Neural cell (in vitro differentiated cells): ENCODE measurements at regions not wholly inside any gene's neighbourhood (a gene's known extent, or its start where the extent isn't known, plus 50 kb on each side); places are given as distances from the start of the nearest gene placed in this dataset.

Source experiments
- H2AFZ ChIP-seq: fragments of 200-600, 300-800 bp; sonication (generic), shearing (Covaris generic); 2 replicates; pipeline ENCODE4 v1.6.0; 2014; ENCODE audit warnings: low read depth, mild to moderate bottlenecking, antibody characterized with exemption, low read length, moderate library complexity
- H3F3A ChIP-seq: fragments of 200-600 bp; shearing (Covaris generic); 2 replicates; pipeline ENCODE4 v1.6.1; 2016; ENCODE audit warnings: mild to moderate bottlenecking, moderate library complexity, mixed read lengths, antibody characterized with exemption, low read length; ENCODE audit not compliant: insufficient read depth, poor library complexity, severe bottlenecking
- H3K27ac ChIP-seq: fragments of 200-600, 300-800 bp; sonication (generic), shearing (Covaris generic); 2 replicates; pipeline ENCODE4 v1.5.1; 2014; ENCODE audit warnings: mild to moderate bottlenecking, low read length, moderate library complexity
- H3K27me3 ChIP-seq: fragments of 300-800, 200-600 bp; sonication (generic), shearing (Covaris generic); 2 replicates; pipeline ENCODE4 v1.6.0; 2014; ENCODE audit warnings: mild to moderate bottlenecking, low read depth, low read length, moderate library complexity; ENCODE audit not compliant: insufficient read depth
- H3K36me3 ChIP-seq: fragments of 300-800, 200-600 bp; sonication (generic), shearing (Covaris generic); 2 replicates; pipeline ENCODE4 v1.5.1; 2014; ENCODE audit warnings: mild to moderate bottlenecking, antibody characterized with exemption, low read length, moderate library complexity; ENCODE audit not compliant: insufficient read depth
- H3K4me2 ChIP-seq: fragments of 300-800, 200-600 bp; sonication (generic), shearing (Covaris generic); 2 replicates; pipeline ENCODE4 v1.6.0; 2014; ENCODE audit warnings: mild to moderate bottlenecking, low read length
- H3K4me3 ChIP-seq: fragments of 300-800, 200-600 bp; sonication (generic), shearing (Covaris generic); 2 replicates; pipeline ENCODE4 v1.5.1; 2014; ENCODE audit warnings: mild to moderate bottlenecking, low read length, moderate library complexity
- H3K79me2 ChIP-seq: fragments of 200-600 bp; shearing (Covaris generic); replicated peaks from 2 replicates; pipeline ENCODE4 v1.6.0; 2014; ENCODE audit warnings: mild to moderate bottlenecking, low read length, moderate library complexity; ENCODE audit not compliant: insufficient read depth
- H3K9ac ChIP-seq: fragments of 300-800, 200-600 bp; sonication (generic), shearing (Covaris generic); 2 replicates; pipeline ENCODE4 v1.6.1; 2016; ENCODE audit warnings: mild to moderate bottlenecking, low read length, mixed read lengths
- H3K9me2 ChIP-seq: fragments of 200-600 bp; shearing (Covaris generic); 2 replicates; pipeline ENCODE4 v1.6.1; 2016; ENCODE audit warnings: mild to moderate bottlenecking, low read length, mixed read lengths; ENCODE audit not compliant: insufficient read depth
- H3K9me3 ChIP-seq: fragments of 200-600, 300-800 bp; sonication (generic), shearing (Covaris generic); 2 replicates; pipeline ENCODE4 v1.6.1; 2016; ENCODE audit warnings: mild to moderate bottlenecking, mixed run types, low read length, moderate library complexity, mixed read lengths
- H4K20me1 ChIP-seq: fragments of 200-600 bp; shearing (Covaris generic); 2 replicates; pipeline ENCODE4 v1.6.1; 2016; ENCODE audit warnings: mild to moderate bottlenecking, mixed run types; ENCODE audit not compliant: insufficient read depth
- CTCF ChIP-seq: fragments of 450-650 bp; IDR thresholded peaks from 2 replicates; pipeline ENCODE4 v1.5.1; 2014; ENCODE audit warnings: antibody characterized with exemption, mild to moderate bottlenecking, moderate library complexity; ENCODE audit not compliant: poor library complexity, severe bottlenecking
- EP300 ChIP-seq: fragments of 450-650 bp; conservative IDR thresholded peaks from 2 replicates; pipeline ENCODE4 v1.6.1; 2014; ENCODE audit warnings: antibody characterized with exemption, mild to moderate bottlenecking, moderate library complexity; ENCODE audit not compliant: poor library complexity, severe bottlenecking
- EZH2 ChIP-seq: fragments of 200-600, 300-800 bp; shearing (Covaris generic), sonication (generic); IDR thresholded peaks from 2 replicates; pipeline ENCODE4 v1.6.1; 2014; ENCODE audit warnings: antibody characterized with exemption, low read length, borderline replicate concordance, mild to moderate bottlenecking; ENCODE audit not compliant: insufficient read depth, poor library complexity, severe bottlenecking
- MXI1 ChIP-seq: fragments of 450-650 bp; conservative IDR thresholded peaks from 2 replicates; pipeline ENCODE4 v1.6.1; 2014; ENCODE audit warnings: antibody characterized with exemption, mild to moderate bottlenecking; ENCODE audit not compliant: poor library complexity, severe bottlenecking
- POLR2AphosphoS5 ChIP-seq: IDR thresholded peaks from 2 replicates; pipeline ENCODE4 v1.6.1; 2012
- RAD21 ChIP-seq: fragments of 450-650 bp; conservative IDR thresholded peaks from 2 replicates; pipeline ENCODE4 v1.6.1; 2014; ENCODE audit warnings: antibody characterized with exemption, mild to moderate bottlenecking, moderate library complexity
- REST ChIP-seq: IDR thresholded peaks from 2 replicates; pipeline ENCODE4 v1.6.1; 2012; ENCODE audit warnings: borderline replicate concordance
- SMC3 ChIP-seq: fragments of 450-650 bp; conservative IDR thresholded peaks from 2 replicates; pipeline ENCODE4 v1.6.1; 2014; ENCODE audit warnings: antibody characterized with exemption, mild to moderate bottlenecking, moderate library complexity; ENCODE audit not compliant: poor library complexity
- TAF1 ChIP-seq: IDR thresholded peaks from 2 replicates; pipeline ENCODE4 v1.6.1; 2012; ENCODE audit warnings: low read depth

GRCh38 chr14:65803885-65804284, 391.4 kb downstream of the FUT8 start:
- Histone ChIP-seq H3K36me3 (no peaks in the 10 kb centered on the region), H3K27ac (no peak overlapping the region), H3K79me2 (no peaks in the 10 kb centered on the region), H2AFZ (no peak overlapping the region), H3K9ac (no peak overlapping the region), H4K20me1 (no peaks in the 10 kb centered on the region), H3K27me3 (no peaks in the 10 kb centered on the region), H3K9me2 (no peaks in the 10 kb centered on the region), H3K9me3 (no peaks in the 10 kb centered on the region), H3K4me3 (no peak overlapping the region), H3K4me2 (no peak overlapping the region), H3F3A (no peaks in the 10 kb centered on the region)
- TF ChIP-seq CTCF: no peak
- TF ChIP-seq SMC3: no peak
- TF ChIP-seq RAD21: no peak
- TF ChIP-seq EP300: no peak
- no peak for TF ChIP-seq TAF1
- no peak for TF ChIP-seq REST
- no peak for TF ChIP-seq POLR2AphosphoS5
- TF ChIP-seq MXI1: no peak
- TF ChIP-seq EZH2: no peak

GRCh38 chr14:65804439-65805112, 392.0 kb downstream of the FUT8 start:
- H3K9me3 ChIP-seq: no peaks in the 10 kb centered on the region
- no peak overlapping the region for H3K9ac ChIP-seq
- no peaks in the 10 kb centered on the region for H3K9me2 ChIP-seq
- H3K27me3 ChIP-seq: no peaks in the 10 kb centered on the region
- no peaks in the 10 kb centered on the region for H3K36me3 ChIP-seq
- no peaks in the 10 kb centered on the region for H3F3A ChIP-seq
- no peak overlapping the region for H3K4me2 ChIP-seq
- H3K79me2 ChIP-seq: no peaks in the 10 kb centered on the region
- no peak overlapping the region for H3K4me3 ChIP-seq
- no peak for TF ChIP-seq RAD21
- TF ChIP-seq MXI1: no peak
- no peak for TF ChIP-seq POLR2AphosphoS5
- TF ChIP-seq EP300: no peak
- TF ChIP-seq CTCF: no peak
- TF ChIP-seq REST: no peak
- no peak for TF ChIP-seq SMC3
- no peak for TF ChIP-seq TAF1
- no peak for TF ChIP-seq EZH2
- no peak overlapping the region for H3K27ac ChIP-seq
- no peaks in the 10 kb centered on the region for H4K20me1 ChIP-seq
- no peak overlapping the region for H2AFZ ChIP-seq
